ES-I3 (cell line): ENCODE measurements at regions not wholly inside any gene's neighbourhood (a gene's known extent, or its start where the extent isn't known, plus 50 kb on each side); places are given as distances from the start of the nearest gene placed in this dataset.

ENCODE experiments used
- H3K36me3 ChIP-seq: 2 replicates; pipeline ENCODE4 v1.6.1; 2013; ENCODE audit warnings: mild to moderate bottlenecking, low read length, control low read depth, moderate library complexity; ENCODE audit not compliant: insufficient read depth
- H3K4me1 ChIP-seq: 2 replicates; pipeline ENCODE4 v1.6.1; 2013; ENCODE audit warnings: mild to moderate bottlenecking, control low read depth, low read length; ENCODE audit not compliant: insufficient read depth
- H3K9ac ChIP-seq: 2 replicates; pipeline ENCODE4 v1.6.1; 2013; ENCODE audit warnings: low read depth, mild to moderate bottlenecking, low read length, moderate library complexity
- H3K9me3 ChIP-seq: 2 replicates; pipeline ENCODE4 v1.6.1; 2013; ENCODE audit warnings: mild to moderate bottlenecking, low read length, moderate library complexity; ENCODE audit not compliant: control insufficient read depth, insufficient read depth

DNA sequence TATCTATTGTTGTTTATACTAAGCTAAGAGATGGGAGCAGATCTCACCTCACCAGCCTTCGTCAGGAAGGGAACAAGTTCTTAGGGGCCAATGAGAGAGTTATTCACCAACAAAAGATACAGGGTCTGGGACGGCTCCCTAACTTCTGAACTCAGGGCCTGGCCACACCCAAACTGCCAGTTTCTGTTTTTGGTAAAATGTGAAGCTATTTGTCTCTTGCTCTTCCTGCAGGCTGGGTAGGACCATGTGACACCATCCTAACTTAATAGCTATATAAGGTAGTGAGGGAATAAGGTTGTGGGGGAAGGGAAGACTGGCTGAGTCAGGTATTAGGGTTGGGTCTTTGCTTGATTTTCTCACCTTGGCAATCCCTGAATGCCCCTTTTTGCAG lies 480.5 kb downstream of the KDM4C start:
- H3K9me3 ChIP-seq, result peaks cover 2% of the 10 kb centered on the region; the same call in 1 of the 2 replicates
- H3K36me3 ChIP-seq, result no peaks in the 10 kb centered on the region
- H3K9ac ChIP-seq, result no peak overlapping the region
- peaks cover 15% of the 10 kb centered on the region for H3K4me1 ChIP-seq

DNA sequence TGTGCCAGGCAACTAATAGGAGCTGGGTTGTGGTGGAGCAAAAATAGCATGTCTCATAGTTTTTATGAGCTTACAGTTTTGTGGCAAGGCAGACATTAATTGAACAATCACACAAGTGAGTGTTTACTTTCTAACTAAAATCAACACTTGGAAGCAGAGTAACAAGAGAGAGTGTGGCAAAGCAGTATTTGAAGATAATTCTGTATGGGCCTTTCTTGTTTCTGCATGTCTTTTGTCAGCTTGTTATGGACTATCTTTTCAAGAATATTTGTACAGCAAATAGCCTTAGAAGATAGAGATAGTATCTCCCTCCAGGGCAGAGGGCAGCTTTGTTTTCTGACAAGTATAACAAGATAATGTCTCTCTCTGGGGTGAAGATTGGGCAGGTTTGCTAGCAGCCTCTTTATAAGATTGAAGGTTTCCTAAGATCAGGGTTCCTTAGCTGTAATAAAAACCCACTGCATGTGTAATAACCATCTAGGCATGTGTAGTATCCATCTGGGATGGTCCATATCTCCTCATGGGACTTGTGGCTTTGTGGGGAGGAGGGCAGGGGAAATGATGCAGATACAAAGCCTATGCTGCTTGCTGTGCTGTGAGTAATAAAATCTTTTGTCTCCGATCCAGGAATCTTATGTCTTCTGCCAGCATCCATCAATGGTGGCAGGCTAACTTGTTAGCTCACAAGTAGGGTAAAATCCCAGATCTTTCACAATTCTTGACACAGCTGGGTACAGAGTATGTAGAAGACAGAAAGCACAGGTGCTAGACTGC lies 479.9 kb downstream of the KDM4C start:
- Histone ChIP-seq H3K4me1 (peaks cover 15% of the 10 kb centered on the region), H3K9ac (no peak overlapping the region), H3K9me3 (peaks cover 2% of the 10 kb centered on the region; the same call in 1 of the 2 replicates), H3K36me3 (no peaks in the 10 kb centered on the region)

DNA sequence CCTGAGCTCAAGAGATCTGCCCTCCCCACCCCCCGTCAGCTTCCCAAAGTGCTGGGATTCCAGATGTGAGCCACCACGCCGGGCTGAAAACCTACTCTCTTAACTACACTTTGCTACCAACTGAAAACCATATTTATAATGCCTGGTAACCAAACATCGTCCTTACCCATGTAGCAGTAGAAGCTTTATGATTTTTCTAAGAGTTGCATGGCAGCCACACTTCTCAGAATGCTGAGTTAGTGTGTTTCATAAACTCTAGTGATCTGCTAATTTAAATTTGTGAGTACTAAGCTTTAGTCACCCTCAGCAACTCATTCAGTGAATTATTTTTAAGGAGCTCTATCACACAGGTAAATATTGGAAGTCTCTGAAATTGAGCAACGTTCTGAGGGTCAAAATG lies 478.4 kb downstream of the KDM4C start:
- H3K36me3 ChIP-seq, result no peaks in the 10 kb centered on the region
- H3K4me1 ChIP-seq, result peaks cover 14% of the 10 kb centered on the region
- H3K9ac ChIP-seq, result no peak overlapping the region
- H3K9me3 ChIP-seq, result peaks cover 2% of the 10 kb centered on the region; the same call in 1 of the 2 replicates

DNA sequence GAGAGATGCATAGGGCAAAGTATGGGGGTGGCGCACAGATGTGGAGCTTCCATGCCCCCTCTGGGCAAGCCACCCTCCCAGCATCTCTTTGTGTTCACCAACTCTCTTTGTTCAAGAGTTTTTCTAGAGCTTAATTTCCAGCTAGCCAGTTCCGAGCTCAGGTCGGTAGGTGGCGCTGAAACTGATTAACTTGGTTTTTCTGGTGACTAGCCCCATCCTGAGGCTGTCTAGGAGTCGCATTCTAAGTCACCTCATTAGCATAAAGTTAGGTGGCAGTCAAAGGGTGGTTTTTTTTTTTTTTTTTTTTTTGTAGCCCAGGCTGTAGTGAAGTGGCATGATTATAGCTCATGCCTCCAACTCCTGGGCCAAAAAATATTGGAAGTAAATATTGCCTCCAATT lies 476.4 kb downstream of the KDM4C start:
- H3K4me1 ChIP-seq, result no peaks in the 10 kb centered on the region
- 0 out of 2 replicates have a peak, but pooled peaks cover 2% of the 10 kb centered on the region for H3K9me3 ChIP-seq

DNA sequence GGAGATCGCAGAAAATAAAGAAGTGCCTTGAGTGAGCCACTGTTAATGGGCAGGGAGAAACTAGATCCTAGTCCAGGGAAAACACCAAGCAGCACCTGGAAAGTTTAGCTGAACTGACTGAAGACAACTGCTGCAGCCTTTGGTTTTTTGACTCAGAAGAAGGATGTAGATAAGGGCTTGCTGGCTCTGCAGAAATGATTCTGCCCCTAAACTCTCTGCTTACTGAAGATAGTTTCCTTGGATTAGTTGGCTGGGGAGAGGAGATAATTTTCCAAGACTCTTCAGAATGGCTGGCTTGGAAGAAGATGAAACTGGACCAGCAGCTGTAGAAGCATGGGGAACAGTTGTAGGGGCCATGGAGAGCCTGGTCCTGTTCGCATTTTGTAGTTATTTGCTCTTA lies 471.8 kb downstream of the KDM4C start:
- H3K4me1 ChIP-seq, result no peaks in the 10 kb centered on the region
- H3K36me3 ChIP-seq, result no peaks in the 10 kb centered on the region
- H3K9ac ChIP-seq, result no peak overlapping the region
- 0 out of 2 replicates have a peak, but pooled peaks cover 2% of the 10 kb centered on the region for H3K9me3 ChIP-seq

More for the DNA sequence above, 476.4 kb downstream of the KDM4C start:
- Histone ChIP-seq H3K36me3 (no peaks in the 10 kb centered on the region), H3K9ac (no peak overlapping the region)

DNA sequence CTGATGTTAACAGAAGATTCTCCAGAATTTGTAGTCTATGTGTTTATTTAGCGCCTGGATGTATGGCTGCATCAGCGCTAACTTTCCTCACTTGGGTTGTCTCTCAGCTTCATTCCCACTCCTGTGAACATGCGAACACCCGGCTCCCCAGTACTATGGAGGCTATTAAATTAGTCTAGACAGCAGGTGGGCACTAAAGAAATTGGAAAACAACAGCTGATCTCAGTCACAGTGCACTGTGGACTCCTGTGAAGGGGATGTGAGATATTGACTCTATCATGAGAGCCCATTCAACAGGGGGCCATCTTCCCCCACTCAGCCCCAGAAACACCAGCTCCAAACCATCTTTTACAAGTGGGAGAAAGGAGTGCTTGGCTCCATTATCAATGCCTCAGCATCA lies 471.0 kb downstream of the KDM4C start:
- Histone ChIP-seq H3K4me1 (no peaks in the 10 kb centered on the region), H3K9me3 (no peaks in the 10 kb centered on the region), H3K36me3 (no peaks in the 10 kb centered on the region), H3K9ac (no peak overlapping the region)

DNA sequence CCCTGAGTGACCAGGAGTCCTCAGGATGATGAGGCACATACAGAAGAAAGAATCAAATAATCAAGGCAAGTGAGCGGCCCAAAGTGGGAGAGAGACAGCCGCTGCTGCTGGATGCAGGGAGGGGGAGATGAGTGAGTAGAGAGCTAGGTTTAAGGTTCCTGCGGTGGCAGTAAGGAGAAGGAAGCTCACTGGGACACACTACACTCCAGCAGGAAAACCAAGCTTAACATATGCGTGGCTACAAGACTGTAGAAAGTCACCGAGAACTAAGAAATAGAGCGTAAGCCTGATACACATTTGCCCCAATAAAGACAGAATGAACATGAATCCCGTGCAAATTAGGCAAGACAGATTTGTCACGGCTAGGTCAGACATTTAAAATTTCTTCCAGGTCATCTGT lies 470.2 kb downstream of the KDM4C start:
- Histone ChIP-seq H3K4me1 (no peaks in the 10 kb centered on the region), H3K9me3 (no peaks in the 10 kb centered on the region), H3K9ac (no peak overlapping the region), H3K36me3 (no peaks in the 10 kb centered on the region)

DNA sequence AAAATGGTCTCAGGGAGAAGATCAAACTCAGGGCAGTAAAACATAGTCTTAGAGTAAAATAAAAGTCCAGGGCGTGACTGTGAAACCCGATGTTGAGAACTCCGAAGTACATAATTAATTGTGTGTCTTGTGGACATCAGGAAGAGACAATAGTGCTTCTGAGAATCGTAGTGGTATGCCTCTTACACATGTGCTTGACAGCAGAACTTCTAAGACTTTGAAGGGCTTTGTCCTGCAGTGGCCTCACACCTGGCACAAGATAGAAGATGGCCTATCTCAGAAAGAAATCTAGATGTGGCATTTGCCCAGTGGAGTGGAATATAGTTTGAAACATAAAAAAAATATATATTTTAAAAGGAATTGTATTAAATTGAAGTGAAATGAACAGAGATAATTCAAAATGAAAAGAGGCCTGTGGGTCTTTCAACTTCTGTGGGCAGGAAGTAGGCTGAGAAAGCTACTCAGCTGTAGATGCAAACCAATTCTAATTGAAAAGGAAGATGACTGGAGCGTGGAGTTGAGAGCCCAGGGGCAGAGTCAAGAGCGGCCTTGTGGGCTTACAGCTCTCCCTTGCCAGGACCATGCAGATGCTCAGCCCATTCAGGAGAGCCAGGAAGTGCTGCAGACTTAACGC lies 468.4 kb downstream of the KDM4C start:
- H3K4me1 ChIP-seq, result no peaks in the 10 kb centered on the region
- H3K9ac ChIP-seq, result no peak overlapping the region
- H3K36me3 ChIP-seq, result no peaks in the 10 kb centered on the region
- no peaks in the 10 kb centered on the region for H3K9me3 ChIP-seq
